ENCODE measurements at regions not wholly inside any gene's neighbourhood (a gene's known extent, or its start where the extent isn't known, plus 50 kb on each side); places are given as distances from the start of the nearest gene placed in this dataset.

- TF ChIP-seq CTCF (IDR thresholded peaks at IDR 0.05; ENCODE audit: low read length): no peak
- no peak for TF ChIP-seq EZH2 (optimal IDR thresholded peaks at IDR 0.05; ENCODE audit: low read depth, low read length)
These were observed 69.7 kb upstream of the TNS3 start for GRCh38 chr7:47651355-47652317.

Data from MM.1S (cell line).